ENCODE measurements at regions not wholly inside any gene's neighbourhood (a gene's known extent, or its start where the extent isn't known, plus 50 kb on each side); places are given as distances from the start of the nearest gene placed in this dataset.

DNA sequence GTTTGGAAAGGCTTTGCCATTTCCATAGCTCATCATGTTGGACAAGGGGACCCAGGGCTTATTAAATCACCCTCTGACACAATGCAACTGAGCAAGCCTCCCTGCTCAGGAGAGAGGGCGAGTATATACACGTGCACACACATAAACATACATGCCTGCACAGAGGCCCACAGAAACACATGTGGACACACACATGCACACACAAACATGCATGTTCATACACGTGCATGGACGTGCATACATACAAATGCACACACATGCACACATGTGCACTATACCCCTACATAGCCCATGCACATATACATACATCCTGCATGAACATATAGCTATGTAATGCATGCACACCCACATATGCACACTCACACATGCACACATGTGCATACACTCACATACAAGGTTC lies 99.5 kb upstream of the ALDH1B1 start:
- DNase-seq (no peak), ATAC-seq (peak in 1 of 4 donors; percentile 19)
- intact Hi-C loops (cut with DNase I) = loop anchor here in 1 of 10 donors (10.0 kb wide), 1 partner anchor 108 kb away; no protein-coding TSS in a partner anchor
- WGBS, 4 donors = 67 to 87% (median 83%) methylated on average over 3 to 4 of the region's 4 CpGs
- no peak overlapping the region for H3K27ac ChIP-seq
- peaks cover 0 to 3% (median 0%) of the 10 kb centered on the region in 12 donors for H3K9me3 ChIP-seq
- peaks cover 0 to 15% (median 7%) of the 10 kb centered on the region in 12 donors for H3K4me1 ChIP-seq
- no peak for TF ChIP-seq POLR2A (IDR thresholded peaks at IDR 0.05)
- TF ChIP-seq, protein P1, sequence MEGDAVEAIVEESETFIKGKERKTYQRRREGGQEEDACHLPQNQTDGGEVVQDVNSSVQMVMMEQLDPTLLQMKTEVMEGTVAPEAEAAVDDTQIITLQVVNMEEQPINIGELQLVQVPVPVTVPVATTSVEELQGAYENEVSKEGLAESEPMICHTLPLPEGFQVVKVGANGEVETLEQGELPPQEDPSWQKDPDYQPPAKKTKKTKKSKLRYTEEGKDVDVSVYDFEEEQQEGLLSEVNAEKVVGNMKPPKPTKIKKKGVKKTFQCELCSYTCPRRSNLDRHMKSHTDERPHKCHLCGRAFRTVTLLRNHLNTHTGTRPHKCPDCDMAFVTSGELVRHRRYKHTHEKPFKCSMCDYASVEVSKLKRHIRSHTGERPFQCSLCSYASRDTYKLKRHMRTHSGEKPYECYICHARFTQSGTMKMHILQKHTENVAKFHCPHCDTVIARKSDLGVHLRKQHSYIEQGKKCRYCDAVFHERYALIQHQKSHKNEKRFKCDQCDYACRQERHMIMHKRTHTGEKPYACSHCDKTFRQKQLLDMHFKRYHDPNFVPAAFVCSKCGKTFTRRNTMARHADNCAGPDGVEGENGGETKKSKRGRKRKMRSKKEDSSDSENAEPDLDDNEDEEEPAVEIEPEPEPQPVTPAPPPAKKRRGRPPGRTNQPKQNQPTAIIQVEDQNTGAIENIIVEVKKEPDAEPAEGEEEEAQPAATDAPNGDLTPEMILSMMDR (IDR thresholded peaks at IDR 0.05) = no peak
- no peaks in the 10 kb centered on the region for H3K27me3 ChIP-seq
- H3K36me3 ChIP-seq = no peaks in the 10 kb centered on the region
- no peak overlapping the region for H3K4me3 ChIP-seq

DNA sequence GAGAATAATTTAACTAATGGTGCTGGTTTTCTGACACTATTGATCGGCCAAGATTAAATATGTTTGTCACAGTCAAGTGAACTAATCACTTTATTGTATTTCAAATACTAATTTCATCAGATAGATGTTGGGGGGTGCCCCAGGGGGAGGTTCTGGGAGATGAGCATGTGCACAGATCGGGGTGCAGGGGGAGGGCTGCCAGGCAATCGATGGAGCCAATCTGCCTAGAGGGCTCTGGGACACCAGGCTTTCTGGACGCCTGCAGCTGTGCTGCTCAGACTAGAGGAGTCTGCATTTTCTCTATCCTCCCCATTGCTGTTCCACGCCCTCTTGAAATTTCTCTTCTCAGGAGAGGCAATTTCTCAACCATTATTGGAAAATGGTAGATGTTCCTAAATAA lies 100.0 kb upstream of the ALDH1B1 start:
- no peaks in the 10 kb centered on the region for H3K36me3 ChIP-seq
- WGBS, 4 donors = 86 to 92% (median 91%) methylated on average over 5 of the region's 5 CpGs
- H3K27ac ChIP-seq = no peak overlapping the region
- DNase-seq (no peak), ATAC-seq (no peak)
- peaks cover 0 to 15% (median 7%) of the 10 kb centered on the region in 12 donors for H3K4me1 ChIP-seq
- intact Hi-C loops (cut with DNase I) = loop anchor here in 1 of 10 donors (10.0 kb wide), 1 partner anchor 108 kb away; no protein-coding TSS in a partner anchor
- no peak overlapping the region for H3K4me3 ChIP-seq
- no peaks in the 10 kb centered on the region for H3K27me3 ChIP-seq
- peaks cover 0 to 3% (median 0%) of the 10 kb centered on the region in 12 donors for H3K9me3 ChIP-seq
- TF ChIP-seq, protein P1 (IDR thresholded peaks at IDR 0.05) = no peak
- TF ChIP-seq POLR2A (IDR thresholded peaks at IDR 0.05) = no peak

DNA sequence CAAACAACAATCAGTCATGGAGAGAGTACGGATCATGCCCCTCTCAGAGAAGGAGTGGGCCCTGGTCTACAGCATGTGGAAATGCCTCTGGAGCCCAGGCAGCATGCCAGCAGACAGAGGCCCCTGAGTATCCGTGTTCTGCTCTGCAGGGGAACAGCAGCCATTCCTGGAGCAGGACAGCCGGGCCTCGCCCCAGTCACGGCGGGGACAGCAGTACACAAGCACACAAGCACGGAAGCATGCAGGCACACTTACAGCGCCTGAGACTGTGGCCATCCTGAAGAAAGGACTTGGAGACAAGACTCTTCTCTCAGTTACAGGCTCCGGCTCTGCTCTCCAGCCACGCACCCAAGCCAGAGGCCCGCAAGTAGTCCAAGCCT lies 102.6 kb upstream of the ALDH1B1 start:
- H3K27ac ChIP-seq = no peak overlapping the region
- no peak for ATAC-seq
- TF ChIP-seq, protein P1 (IDR thresholded peaks at IDR 0.05) = no peak
- no peak for TF ChIP-seq POLR2A (IDR thresholded peaks at IDR 0.05)
- H3K4me1 ChIP-seq = peaks cover 0 to 11% (median 6%) of the 10 kb centered on the region in 12 donors
- no peaks in the 10 kb centered on the region for H3K36me3 ChIP-seq
- no peak overlapping the region for H3K4me3 ChIP-seq
- no peak for DNase-seq
- H3K9me3 ChIP-seq = peaks cover 0 to 3% (median 0%) of the 10 kb centered on the region in 12 donors
- WGBS, 4 donors = 67 to 92% (median 81%) methylated on average over 4 to 11 of the region's 11 CpGs
- no peaks in the 10 kb centered on the region for H3K27me3 ChIP-seq
- intact Hi-C loops (cut with DNase I) = loop anchor here in 2 of 10 donors (10.0 kb wide), 2 partner anchors 55 to 105 kb away; no protein-coding TSS in a partner anchor

DNA sequence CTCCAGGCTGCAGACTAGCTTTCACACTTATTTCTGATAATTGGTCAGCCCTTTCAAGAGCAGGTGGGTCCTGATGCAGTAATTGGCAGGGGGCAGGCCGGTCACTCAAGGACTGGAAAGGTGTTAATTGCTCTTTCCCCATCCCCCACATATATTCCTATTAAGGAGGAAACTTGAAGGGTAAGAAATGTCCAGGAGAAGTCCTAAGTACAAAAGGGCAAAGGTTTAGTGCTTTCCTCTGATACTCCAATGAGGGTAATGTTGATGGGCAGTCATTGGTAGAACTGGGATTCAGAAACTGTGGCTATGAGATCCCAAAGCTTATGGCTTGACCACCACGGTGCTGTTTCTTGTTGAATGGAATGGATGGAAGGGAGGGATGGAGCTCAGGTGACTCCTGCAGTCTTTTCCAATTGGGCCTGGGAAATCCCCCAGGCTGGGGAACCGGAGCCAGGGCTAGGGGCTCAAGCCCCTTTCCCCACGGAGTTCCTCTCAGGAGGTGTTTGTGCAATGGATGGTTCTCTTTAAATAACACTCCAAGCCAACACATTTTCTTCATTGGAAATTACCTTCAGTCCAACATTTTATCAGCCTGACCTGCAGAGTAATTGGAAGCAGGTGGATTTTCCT lies 103.2 kb upstream of the ALDH1B1 start:
- TF ChIP-seq, protein P1 (IDR thresholded peaks at IDR 0.05) = no peak
- no peak for TF ChIP-seq POLR2A (IDR thresholded peaks at IDR 0.05)
- ATAC-seq (no peak), DNase-seq (no peak)
- intact Hi-C loops (cut with DNase I) = loop anchor here in 1 of 10 donors (10.0 kb wide), 1 partner anchor 55 kb away; no protein-coding TSS in a partner anchor
- Histone ChIP-seq H3K4me1 (peaks cover 0 to 6% (median 2%) of the 10 kb centered on the region in 12 donors), H3K27ac (no peak overlapping the region), H3K36me3 (no peaks in the 10 kb centered on the region), H3K4me3 (no peak overlapping the region), H3K27me3 (no peaks in the 10 kb centered on the region), H3K9me3 (peaks cover 0 to 3% (median 0%) of the 10 kb centered on the region in 12 donors)
- 77 to 84% (median 81%) methylated on average over 4 of the region's 4 CpGs for WGBS, 4 donors
